K562 (cell line): ENCODE measurements at regions not wholly inside any gene's neighbourhood (a gene's known extent, or its start where the extent isn't known, plus 50 kb on each side); places are given as distances from the start of the nearest gene placed in this dataset.

ENCODE experiments used
- ATAC-seq: fragments of 200-7000 bp; cut with Tn5 transposase; 3 replicates; pipeline ENCODE4 v1.9.1; 2020; ENCODE audit warnings: moderate library complexity
- BruUV-seq: library from RNA; stranded (reverse); fragments of 400-500 nt; replicated peaks from 2 replicates; lab custom pipeline; 2021; lab: Mats Ljungman, UMichigan
- CTCF ChIA-PET: fragments of 300-600 bp; formaldehyde crosslinking; extraction: SDS; loops from one replicate; lab custom pipeline; 2021; ENCODE audit warnings: low intra/inter-chr PET ratio; lab: Yijun Ruan, JAX
- POLR2A ChIA-PET: fragments of 300-600, 350-650 bp; sonication (Branson Sonifier 250); formaldehyde crosslinking; extraction: SDS; loops from one replicate; lab custom pipeline; 2021; ENCODE audit warnings: antibody characterized with exemption, inconsistent platforms; lab: Yijun Ruan, JAX
- DNase-seq, 4 experiments: peaks; one replicate each; pipeline versions ENCODE4 v3.0.0 to v3.0.0-alpha.2; 2011 to 2018; ENCODE audit warnings: low spot score in 3 of 4, mixed read lengths in 3 of 4; ENCODE audit errors: extremely low read depth in 1 of 4
- FAIRE-seq: peaks from 2 replicates; lab custom pipeline; 2011; peaks lifted over from hg19 to GRCh38; lab: Jason Lieb, UNC
- H2AFZ ChIP-seq: 2 replicates; pipeline ENCODE4 v1.6.0; 2011; ENCODE audit warnings: low read depth, low read length, control low read depth, inconsistent platforms
- H3K27ac ChIP-seq: fragments of 200-600 bp; 3 replicates; pipeline ENCODE4 v1.8.0; 2011; ENCODE audit warnings: low read depth, mild to moderate bottlenecking, control low read depth, inconsistent platforms, low read length, moderate library complexity, mixed read lengths; ENCODE audit errors: extremely low read depth
- H3K27me3 ChIP-seq, 2 experiments: fragments of 300-600 bp in 1 of 2; 2 replicates in 1 of 2; 3 replicates in 1 of 2; pipeline versions ENCODE4 v1.6.0 to v1.8.0; 2011; ENCODE audit warnings: inconsistent platforms in 2 of 2, low read length in 2 of 2, mild to moderate bottlenecking in 1 of 2, mixed read lengths in 1 of 2, moderate library complexity in 1 of 2; ENCODE audit not compliant: control insufficient read depth in 2 of 2, insufficient read depth in 2 of 2
- H3K36me3 ChIP-seq: fragments of 300-600 bp; 3 replicates; pipeline ENCODE4 v1.8.0; 2011; ENCODE audit warnings: mild to moderate bottlenecking, low read length, inconsistent platforms; ENCODE audit not compliant: control insufficient read depth, insufficient read depth
- H3K4me1 ChIP-seq, 2 experiments: fragments of 200-600 bp in 1 of 2; replicated peaks in 1 of 2; 2 replicates in 1 of 2; 3 replicates in 1 of 2; pipeline versions ENCODE4 v1.5.1 to v1.8.0; 2011; ENCODE audit warnings: inconsistent platforms in 2 of 2, low read length in 2 of 2, mild to moderate bottlenecking in 1 of 2, mixed read lengths in 1 of 2, moderate library complexity in 1 of 2; ENCODE audit not compliant: control insufficient read depth in 2 of 2, insufficient read depth in 2 of 2
- H3K4me2 ChIP-seq: 2 replicates; pipeline ENCODE4 v1.6.1; 2011; ENCODE audit warnings: low read length, control low read depth, inconsistent platforms, mixed read lengths; ENCODE audit not compliant: insufficient read depth
- H3K4me3 ChIP-seq: fragments of 200-600 bp; sonication (generic), shearing (Covaris generic); 2 replicates; pipeline ENCODE4 v1.5.1; 2016; ENCODE audit warnings: control low read depth, inconsistent platforms
- H3K79me2 ChIP-seq: fragments of 200-600 bp; 3 replicates; pipeline ENCODE4 v1.8.0; 2011; ENCODE audit warnings: low read length, inconsistent platforms; ENCODE audit not compliant: control insufficient read depth, insufficient read depth
- H3K9ac ChIP-seq, 2 experiments: 2 replicates each; pipeline versions ENCODE4 v1.6.0 to v1.6.1; 2011; ENCODE audit warnings: low read depth in 2 of 2, low read length in 2 of 2, control low read depth in 1 of 2, inconsistent platforms in 1 of 2, mild to moderate bottlenecking in 1 of 2, mixed read lengths in 1 of 2; ENCODE audit not compliant: insufficient read depth in 1 of 2
- H3K9me1 ChIP-seq: one replicate; pipeline ENCODE4 v1.6.0; 2011; ENCODE audit warnings: inconsistent platforms, mild to moderate bottlenecking, low read length, moderate library complexity; ENCODE audit not compliant: control insufficient read depth, insufficient read depth
- H3K9me3 ChIP-seq: replicated peaks from 2 replicates; pipeline ENCODE4 v1.5.1; 2011; ENCODE audit warnings: low read depth, low read length, inconsistent platforms; ENCODE audit not compliant: control insufficient read depth, insufficient read depth
- H4K20me1 ChIP-seq: replicated peaks from 2 replicates; pipeline ENCODE4 v1.6.1; 2011; ENCODE audit warnings: low read length, inconsistent platforms, mixed read lengths; ENCODE audit not compliant: control insufficient read depth, insufficient read depth
- DNMT1 ChIP-seq: fragments of 450-650 bp; IDR thresholded peaks from 2 replicates; pipeline ENCODE4 v1.6.1; 2016; ENCODE audit warnings: antibody characterized with exemption, mild to moderate bottlenecking
- E2F3 ChIP-seq: fragments of 250-450 bp; sonication (Bioruptor Pico); IDR thresholded peaks from 2 replicates; pipeline ENCODE4 v1.4.0; 2020; ENCODE audit warnings: mild to moderate bottlenecking
- FOXK1 ChIP-seq: sonication (generic); formaldehyde crosslinking; IDR thresholded peaks from 2 replicates; pipeline ENCODE4 v1.8.0; 2022; ENCODE audit warnings: missing genetic modification reagents, mild to moderate bottlenecking, borderline replicate concordance
- MTA1 ChIP-seq: fragments of 450-650 bp; IDR thresholded peaks from 2 replicates; pipeline ENCODE4 v1.6.1; 2017; ENCODE audit warnings: borderline replicate concordance
- NUFIP1 ChIP-seq: fragments of 450-650 bp; IDR thresholded peaks from 2 replicates; pipeline ENCODE4 v1.6.1; 2018; ENCODE audit not compliant: partially characterized antibody
- POLR2AphosphoS2 ChIP-seq: IDR thresholded peaks from 2 replicates; pipeline ENCODE4 v1.6.1; 2012; ENCODE audit warnings: low read length, improper control_type of control experiment
- POLR3A ChIP-seq: IDR thresholded peaks from 2 replicates; pipeline ENCODE4 v1.6.1; 2011; ENCODE audit warnings: borderline replicate concordance, mild to moderate bottlenecking, moderate library complexity; ENCODE audit not compliant: insufficient read length, insufficient read depth; ENCODE audit errors: extremely low read depth
- RBM25 ChIP-seq: fragments of 200-400 bp; formaldehyde crosslinking; IDR thresholded peaks from 2 replicates; pipeline ENCODE4 v1.6.1; 2018; ENCODE audit warnings: low read length, low read depth, moderate library complexity; ENCODE audit not compliant: severe bottlenecking
- SMC3 ChIP-seq: conservative IDR thresholded peaks from 2 replicates; pipeline ENCODE4 v1.6.1; 2011; ENCODE audit warnings: low read depth, low read length, improper control_type of control experiment; ENCODE audit not compliant: insufficient read depth
- SRF ChIP-seq, 2 experiments: fragments of 250-450, 450-650 bp in 1 of 2; sonication (Bioruptor Pico) in 1 of 2; sonication (generic) in 1 of 2; formaldehyde crosslinking; IDR thresholded peaks; 2 replicates each; pipeline versions ENCODE4 v1.5.0 to v1.5.1; 2020 to 2022; ENCODE audit warnings: mild to moderate bottlenecking in 1 of 2, missing genetic modification reagents in 1 of 2
- STAT5A ChIP-seq: IDR thresholded peaks from 2 replicates; pipeline ENCODE4 v1.6.1; 2012; ENCODE audit warnings: low read length, inconsistent platforms, borderline replicate concordance
- ZFP30 ChIP-seq: fragments of 250-450 bp; sonication (Bioruptor Pico); IDR thresholded peaks from 2 replicates; pipeline ENCODE4 v1.8.0; 2022; ENCODE audit warnings: moderate library complexity, mild to moderate bottlenecking, inconsistent platforms, borderline replicate concordance
- ZNF217 ChIP-seq: sonication (generic); formaldehyde crosslinking; IDR thresholded peaks from 2 replicates; pipeline ENCODE4 v1.8.0; 2022; ENCODE audit warnings: mild to moderate bottlenecking, missing genetic modification reagents
- ZNF766 ChIP-seq: fragments of 200-800 bp; sonication (Bioruptor generic); conservative IDR thresholded peaks from 2 replicates; pipeline ENCODE4 v1.6.1; 2016; ENCODE audit warnings: missing genetic modification characterization, missing compliant biosample characterization
- in situ Hi-C: fragments of 300-500 bp; cut with MboI; formaldehyde crosslinking; loops from 4 replicates; pipeline ENCODE4 v1.15.0; 2018; ENCODE audit warnings: inconsistent platforms, mixed read lengths
- intact Hi-C: fragments of 100-400 bp; cut with micrococcal nuclease; formaldehyde crosslinking; loops from 2 replicates; pipeline ENCODE4 v1.14.2; 2022
- TF ChIP-seq, protein P1 (sequence below): fragments of 250-450 bp; sonication (Bioruptor Pico); IDR thresholded peaks from 2 replicates; pipeline ENCODE4 v1.8.0; 2022; ENCODE audit warnings: inconsistent platforms
- TF ChIP-seq, protein P2 (sequence below): sonication (generic); formaldehyde crosslinking; IDR thresholded peaks from 2 replicates; pipeline ENCODE4 v1.8.1; 2023; ENCODE audit warnings: mild to moderate bottlenecking, missing genetic modification reagents
- TF ChIP-seq, protein P3 (sequence below): fragments of 450-650 bp; formaldehyde crosslinking; IDR thresholded peaks from 2 replicates; pipeline ENCODE4 v1.4.0; 2022; ENCODE audit warnings: mild to moderate bottlenecking, moderate library complexity
- TF ChIP-seq, protein P4 (sequence below): sonication (generic); formaldehyde crosslinking; IDR thresholded peaks from 2 replicates; pipeline ENCODE4 v1.8.1; 2022; ENCODE audit warnings: missing genetic modification reagents

DNA sequence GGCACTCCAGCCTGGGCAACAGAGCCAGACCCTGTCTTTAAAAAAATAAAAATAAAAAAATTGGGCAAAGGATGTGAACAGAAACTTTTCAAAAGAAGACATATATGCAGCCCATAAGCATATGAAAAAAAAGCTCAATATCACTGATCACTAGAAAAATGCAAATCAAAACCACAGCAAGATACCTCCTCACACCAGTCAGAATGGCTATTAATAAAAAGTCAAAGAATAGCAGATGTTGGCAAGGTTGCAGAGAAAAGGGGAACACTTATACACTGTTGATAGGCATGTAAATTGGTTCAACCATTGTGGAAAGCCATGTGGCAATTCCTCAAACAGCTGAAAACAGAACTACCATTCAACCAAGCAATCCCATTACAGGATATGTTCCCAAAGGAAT, 204.1 kb upstream of the SRD5A2 start:
- Histone ChIP-seq H3K27me3 (no peaks in the 10 kb centered on the region), H2AFZ (no peak overlapping the region), H3K9me3 (no peaks in the 10 kb centered on the region), H3K4me1 (no peaks in the 10 kb centered on the region), H3K9ac (no peak overlapping the region), H3K79me2 (no peaks in the 10 kb centered on the region), H4K20me1 (no peaks in the 10 kb centered on the region), H3K36me3 (no peaks in the 10 kb centered on the region), H3K9me1 (no peaks in the 10 kb centered on the region), H3K4me2 (no peak overlapping the region), H3K27ac (no peak overlapping the region), H3K4me3 (no peak overlapping the region)
- DNase-seq (no peak), FAIRE-seq (no peak), ATAC-seq (no peak)
- intact Hi-C loops (no loop called here), in situ Hi-C loops (no loop called here)
- ChIA-PET POLR2A (no interaction called here), CTCF (no interaction called here)
- no TSS peak for BruUV-seq
- TF ChIP-seq SMC3 (no peak), SRF (CRISPR knock-in tag; IDR thresholded peaks at IDR 0.05) (no peak), NUFIP1 (no peak), POLR3A (no peak), ZFP30 (no peak), MTA1 (no peak), DNMT1 (no peak), FOXK1 (CRISPR knock-in tag) (no peak), RBM25 (no peak), ZNF766 (no peak), POLR2AphosphoS2 (no peak), ZNF217 (CRISPR knock-in tag) (no peak), STAT5A (no peak), E2F3 (CRISPR knock-in tag) (no peak)
- TF ChIP-seq, protein P1, sequence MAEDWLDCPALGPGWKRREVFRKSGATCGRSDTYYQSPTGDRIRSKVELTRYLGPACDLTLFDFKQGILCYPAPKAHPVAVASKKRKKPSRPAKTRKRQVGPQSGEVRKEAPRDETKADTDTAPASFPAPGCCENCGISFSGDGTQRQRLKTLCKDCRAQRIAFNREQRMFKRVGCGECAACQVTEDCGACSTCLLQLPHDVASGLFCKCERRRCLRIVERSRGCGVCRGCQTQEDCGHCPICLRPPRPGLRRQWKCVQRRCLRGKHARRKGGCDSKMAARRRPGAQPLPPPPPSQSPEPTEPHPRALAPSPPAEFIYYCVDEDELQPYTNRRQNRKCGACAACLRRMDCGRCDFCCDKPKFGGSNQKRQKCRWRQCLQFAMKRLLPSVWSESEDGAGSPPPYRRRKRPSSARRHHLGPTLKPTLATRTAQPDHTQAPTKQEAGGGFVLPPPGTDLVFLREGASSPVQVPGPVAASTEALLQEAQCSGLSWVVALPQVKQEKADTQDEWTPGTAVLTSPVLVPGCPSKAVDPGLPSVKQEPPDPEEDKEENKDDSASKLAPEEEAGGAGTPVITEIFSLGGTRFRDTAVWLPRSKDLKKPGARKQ (CRISPR knock-in tag) = no peak
- TF ChIP-seq, protein P2, sequence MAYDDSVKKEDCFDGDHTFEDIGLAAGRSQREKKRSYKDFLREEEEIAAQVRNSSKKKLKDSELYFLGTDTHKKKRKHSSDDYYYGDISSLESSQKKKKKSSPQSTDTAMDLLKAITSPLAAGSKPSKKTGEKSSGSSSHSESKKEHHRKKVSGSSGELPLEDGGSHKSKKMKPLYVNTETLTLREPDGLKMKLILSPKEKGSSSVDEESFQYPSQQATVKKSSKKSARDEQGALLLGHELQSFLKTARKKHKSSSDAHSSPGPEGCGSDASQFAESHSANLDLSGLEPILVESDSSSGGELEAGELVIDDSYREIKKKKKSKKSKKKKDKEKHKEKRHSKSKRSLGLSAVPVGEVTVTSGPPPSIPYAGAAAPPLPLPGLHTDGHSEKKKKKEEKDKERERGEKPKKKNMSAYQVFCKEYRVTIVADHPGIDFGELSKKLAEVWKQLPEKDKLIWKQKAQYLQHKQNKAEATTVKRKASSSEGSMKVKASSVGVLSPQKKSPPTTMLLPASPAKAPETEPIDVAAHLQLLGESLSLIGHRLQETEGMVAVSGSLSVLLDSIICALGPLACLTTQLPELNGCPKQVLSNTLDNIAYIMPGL (CRISPR knock-in tag) = no peak
- TF ChIP-seq, protein P3, sequence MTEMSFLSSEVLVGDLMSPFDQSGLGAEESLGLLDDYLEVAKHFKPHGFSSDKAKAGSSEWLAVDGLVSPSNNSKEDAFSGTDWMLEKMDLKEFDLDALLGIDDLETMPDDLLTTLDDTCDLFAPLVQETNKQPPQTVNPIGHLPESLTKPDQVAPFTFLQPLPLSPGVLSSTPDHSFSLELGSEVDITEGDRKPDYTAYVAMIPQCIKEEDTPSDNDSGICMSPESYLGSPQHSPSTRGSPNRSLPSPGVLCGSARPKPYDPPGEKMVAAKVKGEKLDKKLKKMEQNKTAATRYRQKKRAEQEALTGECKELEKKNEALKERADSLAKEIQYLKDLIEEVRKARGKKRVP (CRISPR knock-in tag) = no peak
- TF ChIP-seq, protein P4, sequence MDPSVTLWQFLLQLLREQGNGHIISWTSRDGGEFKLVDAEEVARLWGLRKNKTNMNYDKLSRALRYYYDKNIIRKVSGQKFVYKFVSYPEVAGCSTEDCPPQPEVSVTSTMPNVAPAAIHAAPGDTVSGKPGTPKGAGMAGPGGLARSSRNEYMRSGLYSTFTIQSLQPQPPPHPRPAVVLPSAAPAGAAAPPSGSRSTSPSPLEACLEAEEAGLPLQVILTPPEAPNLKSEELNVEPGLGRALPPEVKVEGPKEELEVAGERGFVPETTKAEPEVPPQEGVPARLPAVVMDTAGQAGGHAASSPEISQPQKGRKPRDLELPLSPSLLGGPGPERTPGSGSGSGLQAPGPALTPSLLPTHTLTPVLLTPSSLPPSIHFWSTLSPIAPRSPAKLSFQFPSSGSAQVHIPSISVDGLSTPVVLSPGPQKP (CRISPR knock-in tag) = no peak
